GM13977 (cell line): ENCODE measurements at regions not wholly inside any gene's neighbourhood (a gene's known extent, or its start where the extent isn't known, plus 50 kb on each side); places are given as distances from the start of the nearest gene placed in this dataset.

Experiments used
- DNase-seq: peaks from one replicate; pipeline ENCODE4 v3.0.0; 2012; ENCODE audit warnings: low spot score
- in situ Hi-C: fragments of 300-500 bp; cut with MboI; formaldehyde crosslinking; loops from one replicate; pipeline ENCODE4 v1.12.0; 2022; ENCODE audit warnings: low sequenced_read_pairs, low pct_unique_long_range_greater_than_20kb, mixed read lengths, inconsistent platforms; ENCODE audit not compliant: unreplicated experiment
- TF ChIP-seq, protein P1 (sequence below): IDR thresholded peaks from 2 replicates; pipeline ENCODE4 v1.5.1; 2012; ENCODE audit warnings: mild to moderate bottlenecking, control low read depth; ENCODE audit not compliant: insufficient read depth; ENCODE audit errors: extremely low read depth, missing control alignments

DNA sequence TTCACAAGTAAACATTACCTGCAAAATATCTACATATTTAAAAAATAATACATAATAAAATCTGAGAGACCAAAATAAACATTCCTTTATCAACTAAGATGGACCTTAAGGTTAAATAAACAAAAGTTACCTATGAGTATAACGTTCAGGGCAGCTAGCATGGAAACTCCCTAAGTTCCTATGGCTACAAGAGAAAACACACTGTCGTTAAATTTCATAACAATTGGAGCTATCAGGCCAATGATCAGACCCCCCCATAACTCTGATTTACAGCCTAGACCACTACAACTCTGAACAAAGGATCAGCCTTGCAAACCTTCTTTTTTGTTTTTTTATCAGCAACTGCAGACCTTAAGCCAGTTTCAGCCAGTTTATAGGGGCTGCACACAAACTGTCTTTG lies 1418.4 kb downstream of the PCDH18 start:
- in situ Hi-C loops, result no loop called here
- no peak for DNase-seq
- TF ChIP-seq, protein P1, sequence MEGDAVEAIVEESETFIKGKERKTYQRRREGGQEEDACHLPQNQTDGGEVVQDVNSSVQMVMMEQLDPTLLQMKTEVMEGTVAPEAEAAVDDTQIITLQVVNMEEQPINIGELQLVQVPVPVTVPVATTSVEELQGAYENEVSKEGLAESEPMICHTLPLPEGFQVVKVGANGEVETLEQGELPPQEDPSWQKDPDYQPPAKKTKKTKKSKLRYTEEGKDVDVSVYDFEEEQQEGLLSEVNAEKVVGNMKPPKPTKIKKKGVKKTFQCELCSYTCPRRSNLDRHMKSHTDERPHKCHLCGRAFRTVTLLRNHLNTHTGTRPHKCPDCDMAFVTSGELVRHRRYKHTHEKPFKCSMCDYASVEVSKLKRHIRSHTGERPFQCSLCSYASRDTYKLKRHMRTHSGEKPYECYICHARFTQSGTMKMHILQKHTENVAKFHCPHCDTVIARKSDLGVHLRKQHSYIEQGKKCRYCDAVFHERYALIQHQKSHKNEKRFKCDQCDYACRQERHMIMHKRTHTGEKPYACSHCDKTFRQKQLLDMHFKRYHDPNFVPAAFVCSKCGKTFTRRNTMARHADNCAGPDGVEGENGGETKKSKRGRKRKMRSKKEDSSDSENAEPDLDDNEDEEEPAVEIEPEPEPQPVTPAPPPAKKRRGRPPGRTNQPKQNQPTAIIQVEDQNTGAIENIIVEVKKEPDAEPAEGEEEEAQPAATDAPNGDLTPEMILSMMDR, result no peak

DNA sequence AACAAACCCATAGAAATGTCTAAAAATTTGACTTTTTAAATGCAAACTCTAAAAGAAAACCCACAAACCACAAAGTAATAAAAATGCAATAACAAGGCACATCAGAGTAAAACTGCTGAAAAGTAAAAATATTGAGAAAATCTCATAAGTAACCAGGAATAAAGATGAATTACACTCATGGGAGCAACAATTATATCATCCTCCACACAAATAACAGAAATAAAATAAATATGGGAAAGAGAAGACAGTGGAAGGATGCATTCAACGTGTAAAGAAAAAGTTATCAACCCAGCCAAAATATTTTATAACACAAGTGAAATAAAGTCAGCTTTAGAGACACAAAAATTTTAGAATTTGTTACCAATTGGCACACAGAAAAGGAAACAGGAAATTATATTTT lies 1420.2 kb downstream of the PCDH18 start:
- TF ChIP-seq, protein P1, result no peak
- in situ Hi-C loops, result no loop called here
- no peak for DNase-seq

DNA sequence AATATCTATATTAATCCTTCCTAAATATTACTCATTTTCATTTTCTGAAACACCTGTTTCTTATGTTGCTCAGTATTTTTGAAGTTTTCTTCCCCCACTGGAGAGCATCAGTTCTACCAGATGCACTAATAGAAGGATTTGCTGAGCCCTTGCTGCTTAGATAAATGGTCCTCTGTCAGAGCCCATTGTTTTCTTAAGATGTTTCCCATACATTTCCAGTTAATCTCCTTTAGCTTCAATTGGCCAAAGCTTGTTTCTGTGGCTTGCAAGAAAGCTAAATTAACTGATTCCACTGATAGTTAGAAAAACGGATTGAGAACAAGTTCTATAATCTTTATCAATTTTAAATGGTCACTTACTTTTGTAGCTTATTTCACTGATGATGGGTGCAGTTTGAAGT lies 1425.5 kb downstream of the PCDH18 start:
- TF ChIP-seq, protein P1, result no peak
- no peak for DNase-seq
- in situ Hi-C loops, result no loop called here

DNA sequence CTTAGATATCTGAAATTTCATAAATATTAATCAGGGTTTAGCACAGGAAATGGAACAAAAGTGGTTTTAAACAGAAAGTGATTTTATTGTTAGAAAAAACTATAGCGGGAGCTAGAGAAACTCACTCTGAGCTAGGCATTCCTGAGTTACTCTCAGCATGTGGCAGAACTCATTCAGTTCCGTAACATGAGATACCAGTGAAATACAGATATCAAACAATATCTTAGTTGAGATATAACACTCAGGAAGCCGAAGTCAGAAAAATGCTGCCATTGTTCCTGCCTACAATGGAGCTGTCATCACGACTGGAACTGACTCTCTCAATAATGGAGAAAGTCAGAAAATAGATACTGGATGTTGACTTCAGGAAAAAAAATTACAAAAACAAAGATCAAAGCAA lies 1428.7 kb downstream of the PCDH18 start:
- TF ChIP-seq, protein P1, result no peak
- DNase-seq, result no peak
- in situ Hi-C loops, result no loop called here

DNA sequence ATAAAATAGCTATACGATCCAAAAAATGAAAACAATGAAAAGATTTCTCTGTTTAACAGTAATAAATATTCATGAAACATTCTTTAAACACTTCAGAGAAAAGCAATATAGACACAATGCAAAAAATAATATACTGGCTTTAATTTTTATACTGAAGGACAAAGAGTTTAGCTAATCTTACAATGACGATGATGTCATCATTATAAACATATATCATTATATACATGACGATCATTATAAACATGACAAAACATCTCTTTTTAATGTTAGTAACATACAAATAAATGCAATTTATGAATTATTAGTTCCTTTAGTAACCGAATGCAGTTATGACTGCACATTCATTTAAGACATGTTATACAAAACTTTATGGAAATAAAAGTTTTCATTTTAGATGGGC lies 1434.6 kb downstream of the PCDH18 start:
- no peak for DNase-seq
- in situ Hi-C loops, result no loop called here
- TF ChIP-seq, protein P1, result no peak

DNA sequence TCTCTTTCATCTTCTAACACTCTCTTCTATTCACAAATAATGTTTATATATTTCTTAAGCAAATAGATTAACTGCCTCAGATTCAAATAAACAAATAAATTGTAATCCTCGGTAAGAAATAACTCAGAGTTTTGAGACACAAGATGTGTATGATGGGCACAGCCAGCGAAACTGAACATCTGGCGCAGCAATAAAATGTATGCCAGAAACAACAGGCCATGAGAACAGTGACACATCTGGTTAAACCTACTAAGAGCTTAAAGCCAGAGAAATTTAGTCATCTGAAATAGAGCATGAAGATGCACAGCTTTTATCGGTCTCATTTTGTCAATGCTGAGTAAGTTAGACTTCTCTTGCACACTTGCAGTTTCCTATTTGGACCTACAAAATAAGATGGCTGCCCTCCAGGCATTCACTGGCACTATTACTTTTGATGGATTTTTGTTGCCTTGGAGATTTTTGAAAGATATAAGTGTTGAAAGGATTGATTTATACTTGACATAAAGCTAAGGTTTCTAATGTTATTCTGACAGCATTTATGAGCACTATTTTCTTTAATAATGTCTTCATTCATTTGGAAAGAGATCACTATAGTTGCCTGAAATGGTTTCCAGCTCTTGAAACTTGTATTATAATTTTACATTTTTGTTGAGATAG lies 1444.0 kb downstream of the PCDH18 start:
- DNase-seq, result no peak
- TF ChIP-seq, protein P1, result no peak
- in situ Hi-C loops, result no loop called here

DNA sequence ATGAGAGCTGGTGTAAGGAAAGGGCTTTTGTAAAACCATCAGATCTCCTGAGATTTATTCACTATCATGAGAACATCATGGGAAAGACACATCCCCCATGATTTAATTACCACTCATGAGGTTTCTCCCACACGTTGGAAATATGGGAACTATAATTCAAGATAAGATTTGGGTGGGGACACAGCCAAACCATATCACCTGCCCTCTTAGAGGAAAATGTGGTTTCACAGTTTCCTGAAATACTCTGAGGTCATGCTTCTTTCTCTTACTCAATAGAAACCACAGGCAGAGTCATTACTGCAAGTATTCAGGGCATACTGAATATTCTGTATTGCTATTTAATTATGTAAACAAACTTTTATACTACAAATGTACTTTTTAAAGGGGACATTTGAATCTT lies 1453.3 kb downstream of the PCDH18 start:
- TF ChIP-seq, protein P1, result no peak
- DNase-seq, result no peak
- in situ Hi-C loops, result no loop called here
